ENCODE measurements at regions not wholly inside any gene's neighbourhood (a gene's known extent, or its start where the extent isn't known, plus 50 kb on each side); places are given as distances from the start of the nearest gene placed in this dataset.

- no peaks in the 10 kb centered on the region for H3K27me3 ChIP-seq (ENCODE audit: control insufficient read depth, insufficient read depth, low read length)
- H3K9ac ChIP-seq (ENCODE audit: low read length in 3 of 3): no peak overlapping the region
- no peak overlapping the region for H3K27ac ChIP-seq (ENCODE audit: low read depth in 2 of 2, low read length in 2 of 2)
- H3K4me1 ChIP-seq (ENCODE audit: control insufficient read depth in 2 of 3, insufficient read depth in 2 of 3, low read depth in 1 of 3, low read length in 3 of 3): no peaks in the 10 kb centered on the region
- intact Hi-C loops (cut with DNase I): no loop called here
- H3K9me3 ChIP-seq (ENCODE audit: control insufficient read depth in 2 of 3, insufficient read depth in 1 of 3, low read length in 3 of 3): peaks cover 0 to 7% (median 2%) of the 10 kb centered on the region in 3 donors
- peak in 2 of 5 donors; percentile 5 to 7 for DNase-seq
- TF ChIP-seq, protein P1, sequence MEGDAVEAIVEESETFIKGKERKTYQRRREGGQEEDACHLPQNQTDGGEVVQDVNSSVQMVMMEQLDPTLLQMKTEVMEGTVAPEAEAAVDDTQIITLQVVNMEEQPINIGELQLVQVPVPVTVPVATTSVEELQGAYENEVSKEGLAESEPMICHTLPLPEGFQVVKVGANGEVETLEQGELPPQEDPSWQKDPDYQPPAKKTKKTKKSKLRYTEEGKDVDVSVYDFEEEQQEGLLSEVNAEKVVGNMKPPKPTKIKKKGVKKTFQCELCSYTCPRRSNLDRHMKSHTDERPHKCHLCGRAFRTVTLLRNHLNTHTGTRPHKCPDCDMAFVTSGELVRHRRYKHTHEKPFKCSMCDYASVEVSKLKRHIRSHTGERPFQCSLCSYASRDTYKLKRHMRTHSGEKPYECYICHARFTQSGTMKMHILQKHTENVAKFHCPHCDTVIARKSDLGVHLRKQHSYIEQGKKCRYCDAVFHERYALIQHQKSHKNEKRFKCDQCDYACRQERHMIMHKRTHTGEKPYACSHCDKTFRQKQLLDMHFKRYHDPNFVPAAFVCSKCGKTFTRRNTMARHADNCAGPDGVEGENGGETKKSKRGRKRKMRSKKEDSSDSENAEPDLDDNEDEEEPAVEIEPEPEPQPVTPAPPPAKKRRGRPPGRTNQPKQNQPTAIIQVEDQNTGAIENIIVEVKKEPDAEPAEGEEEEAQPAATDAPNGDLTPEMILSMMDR (IDR thresholded peaks at IDR 0.05; ENCODE audit: borderline replicate concordance, extremely low read depth, insufficient read depth): no peak
- H3K36me3 ChIP-seq (ENCODE audit: control insufficient read depth in 2 of 3, insufficient read depth in 3 of 3, low read length in 3 of 3): no peaks in the 10 kb centered on the region
- no peak for FAIRE-seq
- no peak overlapping the region for H3K4me3 ChIP-seq (ENCODE audit: low read length in 3 of 3)
These were observed 73.9 kb downstream of the HLX start for GRCh38 chr1:220952961-220953643.

GRCh38 chr1:220954321-220955075 lies 75.3 kb downstream of the HLX start:
- Histone ChIP-seq H3K27me3 (ENCODE audit: control insufficient read depth, insufficient read depth, low read length) (no peaks in the 10 kb centered on the region), H3K9ac (ENCODE audit: low read length in 3 of 3) (no peak overlapping the region), H3K27ac (ENCODE audit: low read depth in 2 of 2, low read length in 2 of 2) (no peak overlapping the region), H3K4me1 (ENCODE audit: control insufficient read depth in 2 of 3, insufficient read depth in 2 of 3, low read depth in 1 of 3, low read length in 3 of 3) (no peaks in the 10 kb centered on the region), H3K36me3 (ENCODE audit: control insufficient read depth in 2 of 3, insufficient read depth in 3 of 3, low read length in 3 of 3) (no peaks in the 10 kb centered on the region), H3K9me3 (ENCODE audit: control insufficient read depth in 2 of 3, insufficient read depth in 1 of 3, low read length in 3 of 3) (peaks cover 0 to 7% (median 2%) of the 10 kb centered on the region in 3 donors), H3K4me3 (ENCODE audit: low read length in 3 of 3) (no peak overlapping the region)
- TF ChIP-seq, protein P1 (IDR thresholded peaks at IDR 0.05; ENCODE audit: borderline replicate concordance, extremely low read depth, insufficient read depth): no peak
- no peak for DNase-seq
- FAIRE-seq: no peak
- intact Hi-C loops (cut with DNase I): no loop called here

- TF ChIP-seq, protein P1 (IDR thresholded peaks at IDR 0.05; ENCODE audit: borderline replicate concordance, extremely low read depth, insufficient read depth): no peak
- H3K4me1 ChIP-seq (ENCODE audit: control insufficient read depth in 2 of 3, insufficient read depth in 2 of 3, low read depth in 1 of 3, low read length in 3 of 3): no peaks in the 10 kb centered on the region
- H3K27ac ChIP-seq (ENCODE audit: low read depth in 2 of 2, low read length in 2 of 2): no peak overlapping the region
- no peak for DNase-seq
- no peaks in the 10 kb centered on the region for H3K36me3 ChIP-seq (ENCODE audit: control insufficient read depth in 2 of 3, insufficient read depth in 3 of 3, low read length in 3 of 3)
- no peak for FAIRE-seq
- H3K4me3 ChIP-seq (ENCODE audit: low read length in 3 of 3): no peak overlapping the region
- peaks cover 0 to 7% (median 0%) of the 10 kb centered on the region in 3 donors for H3K9me3 ChIP-seq (ENCODE audit: control insufficient read depth in 2 of 3, insufficient read depth in 1 of 3, low read length in 3 of 3)
- no peaks in the 10 kb centered on the region for H3K27me3 ChIP-seq (ENCODE audit: control insufficient read depth, insufficient read depth, low read length)
- intact Hi-C loops (cut with DNase I): no loop called here
- no peak overlapping the region for H3K9ac ChIP-seq (ENCODE audit: low read length in 3 of 3)
These were observed 75.9 kb downstream of the HLX start for GRCh38 chr1:220955116-220955515.
